Mesenchymal stem cell (in vitro differentiated cells and primary cell): ENCODE measurements at regions not wholly inside any gene's neighbourhood (a gene's known extent, or its start where the extent isn't known, plus 50 kb on each side); places are given as distances from the start of the nearest gene placed in this dataset.
A peak's percentile ranks its signal among the peaks of the same experiment; 100 is the strongest.
"Not testable (repeated sequence)": the region's sequence is repeated elsewhere in the genome, so short reads cannot be mapped to it uniquely, and the experiment has no call there.

ENCODE experiments used
- DNase-seq: peaks from one replicate; pipeline ENCODE4 v3.0.0-alpha.2; 2013
- H2AFZ ChIP-seq: one replicate; pipeline ENCODE4 v1.6.1; 2013; ENCODE audit warnings: low read depth, mild to moderate bottlenecking, control low read depth, inconsistent platforms, low read length, moderate library complexity
- H2AK5ac ChIP-seq: 2 replicates; pipeline ENCODE4 v1.6.1; 2013; ENCODE audit warnings: low read length, moderate library complexity, mild to moderate bottlenecking, inconsistent platforms; ENCODE audit not compliant: severe bottlenecking
- H2BK120ac ChIP-seq: one replicate; pipeline ENCODE4 v1.6.1; 2013; ENCODE audit warnings: low read depth, mild to moderate bottlenecking, inconsistent platforms, low read length, moderate library complexity
- H2BK12ac ChIP-seq, 2 experiments: one replicate each; pipeline ENCODE4 v1.6.1; 2013; ENCODE audit warnings: inconsistent platforms in 2 of 2, low read length in 2 of 2, mild to moderate bottlenecking in 2 of 2, moderate library complexity in 2 of 2, control low read depth in 1 of 2
- H2BK15ac ChIP-seq: one replicate; pipeline ENCODE4 v1.6.1; 2013; ENCODE audit warnings: mild to moderate bottlenecking, low read depth, inconsistent platforms; ENCODE audit not compliant: poor library complexity, severe bottlenecking
- H2BK5ac ChIP-seq: 2 replicates; pipeline ENCODE4 v1.6.1; 2013; ENCODE audit warnings: low read depth, mild to moderate bottlenecking, low read length, control low read depth, inconsistent platforms; ENCODE audit not compliant: poor library complexity, severe bottlenecking
- H3K14ac ChIP-seq, 2 experiments: one replicate each; pipeline ENCODE4 v1.6.1; 2013; ENCODE audit warnings: inconsistent platforms in 2 of 2, low read length in 2 of 2, control low read depth in 1 of 2, mild to moderate bottlenecking in 1 of 2, moderate library complexity in 1 of 2
- H3K18ac ChIP-seq, 2 experiments: one replicate each; pipeline ENCODE4 v1.6.1; 2013; ENCODE audit warnings: inconsistent platforms in 2 of 2, low read length in 2 of 2, control low read depth in 1 of 2, low read depth in 1 of 2, mild to moderate bottlenecking in 1 of 2
- H3K23ac ChIP-seq, 2 experiments: one replicate each; pipeline ENCODE4 v1.6.1; 2013; ENCODE audit warnings: inconsistent platforms in 2 of 2, low read length in 2 of 2, mild to moderate bottlenecking in 2 of 2, moderate library complexity in 2 of 2, control low read depth in 1 of 2
- H3K27ac ChIP-seq: 2 replicates; pipeline ENCODE4 v1.5.1; 2013; ENCODE audit warnings: mild to moderate bottlenecking, moderate library complexity, low read length, control low read depth, inconsistent platforms; ENCODE audit not compliant: poor library complexity, severe bottlenecking
- H3K27me3 ChIP-seq, 2 experiments: 2 replicates each; pipeline versions ENCODE4 v1.6.1 to v1.7.0; 2013; ENCODE audit warnings: low read length in 2 of 2, mild to moderate bottlenecking in 2 of 2, moderate library complexity in 2 of 2, control low read depth in 1 of 2, inconsistent platforms in 1 of 2; ENCODE audit not compliant: control insufficient read depth in 1 of 2, insufficient read depth in 1 of 2
- H3K36me3 ChIP-seq, 2 experiments: 2 replicates each; pipeline versions ENCODE4 v1.6.1 to v1.7.0; 2013; ENCODE audit warnings: low read length in 2 of 2, control low read depth in 1 of 2, inconsistent platforms in 1 of 2, low read depth in 1 of 2, mild to moderate bottlenecking in 1 of 2; ENCODE audit not compliant: insufficient read depth in 2 of 2, control insufficient read depth in 1 of 2
- H3K4ac ChIP-seq, 2 experiments: one replicate each; pipeline ENCODE4 v1.6.1; 2013; ENCODE audit warnings: inconsistent platforms in 2 of 2, low read length in 2 of 2, mild to moderate bottlenecking in 2 of 2, moderate library complexity in 2 of 2, control low read depth in 1 of 2, low read depth in 1 of 2
- H3K4me1 ChIP-seq: 2 replicates; pipeline ENCODE4 v1.6.1; 2013; ENCODE audit warnings: low read depth, low read length, control low read depth; ENCODE audit not compliant: control insufficient read depth, insufficient read depth
- H3K4me2 ChIP-seq: 2 replicates; pipeline ENCODE4 v1.6.1; 2013; ENCODE audit warnings: low read length, mild to moderate bottlenecking, inconsistent platforms; ENCODE audit not compliant: poor library complexity, severe bottlenecking
- H3K4me3 ChIP-seq, 2 experiments: 2 replicates each; pipeline versions ENCODE4 v1.5.1 to v1.7.0; 2013; ENCODE audit warnings: low read length in 2 of 2, mild to moderate bottlenecking in 2 of 2, control low read depth in 1 of 2, low read depth in 1 of 2; ENCODE audit not compliant: insufficient read depth in 1 of 2
- H3K79me1 ChIP-seq: replicated peaks from 2 replicates; pipeline ENCODE4 v1.6.1; 2013; ENCODE audit warnings: mild to moderate bottlenecking, control low read depth, low read length, inconsistent platforms; ENCODE audit not compliant: poor library complexity, severe bottlenecking
- H3K9ac ChIP-seq: 2 replicates; pipeline ENCODE4 v1.7.0; 2013; ENCODE audit warnings: mild to moderate bottlenecking, low read length, moderate library complexity
- H3K9me3 ChIP-seq: 2 replicates; pipeline ENCODE4 v1.7.0; 2013; ENCODE audit warnings: mild to moderate bottlenecking, low read length; ENCODE audit not compliant: control insufficient read depth
- H4K8ac ChIP-seq: one replicate; pipeline ENCODE4 v1.6.1; 2013; ENCODE audit warnings: inconsistent platforms, mild to moderate bottlenecking, low read length, moderate library complexity
- H4K91ac ChIP-seq: one replicate; pipeline ENCODE4 v1.6.1; 2013; ENCODE audit warnings: mild to moderate bottlenecking, low read length, inconsistent platforms
- WGBS: methylation state at CpG from one replicate; pipeline ENCODE4 v1.1.7; 2013; ENCODE audit warnings: mixed read lengths; 5-methylcytosine and 5-hydroxymethylcytosine counted together

GRCh38 chr16:59809488-59809887 is 1075.4 kb upstream of the GOT2 start:
- not testable (repeated sequence) for H3K18ac ChIP-seq, H3K4me3 ChIP-seq, H3K4ac ChIP-seq, H3K36me3 ChIP-seq, H3K27me3 ChIP-seq, H3K4me1 ChIP-seq, H3K9ac ChIP-seq, H2BK5ac ChIP-seq, H3K9me3 ChIP-seq, H3K79me1 ChIP-seq, H2AFZ ChIP-seq, H4K8ac ChIP-seq, DNase-seq, H3K27ac ChIP-seq, H2BK15ac ChIP-seq, H2BK120ac ChIP-seq, H2AK5ac ChIP-seq, H3K23ac ChIP-seq, H2BK12ac ChIP-seq, H3K14ac ChIP-seq, H3K4me2 ChIP-seq
- WGBS: 88% methylated on average over 11 of the region's 11 CpGs
- H4K91ac ChIP-seq: peak overlapping the region; percentile 50

DNA sequence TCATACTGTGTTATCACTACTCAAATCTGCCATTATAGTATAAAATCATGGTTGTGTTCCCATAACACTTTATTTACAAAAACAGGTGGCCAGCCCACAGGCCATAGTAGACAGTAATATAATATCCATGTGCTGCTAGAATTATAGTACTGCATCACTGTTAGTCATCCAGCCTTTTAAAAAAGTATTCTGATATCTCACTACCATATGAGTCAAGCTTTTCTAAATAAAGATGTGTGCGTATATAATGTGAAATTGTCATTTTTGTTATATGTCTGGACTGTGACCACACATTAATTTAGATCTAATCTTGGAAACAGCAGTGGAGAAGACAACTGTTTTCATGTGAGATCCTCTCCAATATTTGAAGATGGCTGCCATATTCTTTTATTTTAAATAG is 1049.1 kb upstream of the GOT2 start:
- Histone ChIP-seq H2BK5ac (no peak overlapping the region), H2AFZ (no peak overlapping the region), H4K91ac (no peak overlapping the region), H2AK5ac (no peak overlapping the region), H3K27me3 (no peaks in the 10 kb centered on the region), H3K4me2 (no peak overlapping the region), H3K4me1 (no peaks in the 10 kb centered on the region), H3K18ac (no peak overlapping the region), H4K8ac (no peak overlapping the region), H3K9ac (no peak overlapping the region), H2BK120ac (no peak overlapping the region), H3K79me1 (no peaks in the 10 kb centered on the region), H3K14ac (no peak overlapping the region), H2BK12ac (no peak overlapping the region), H3K4me3 (no peak overlapping the region), H3K27ac (no peak overlapping the region), H2BK15ac (no peak overlapping the region), H3K4ac (no peak overlapping the region), H3K23ac (no peak overlapping the region), H3K9me3 (peaks cover 10% of the 10 kb centered on the region), H3K36me3 (no peaks in the 10 kb centered on the region)
- WGBS: no CpG with 5 or more reads among the region's 1 CpG
- DNase-seq: no peak

DNA sequence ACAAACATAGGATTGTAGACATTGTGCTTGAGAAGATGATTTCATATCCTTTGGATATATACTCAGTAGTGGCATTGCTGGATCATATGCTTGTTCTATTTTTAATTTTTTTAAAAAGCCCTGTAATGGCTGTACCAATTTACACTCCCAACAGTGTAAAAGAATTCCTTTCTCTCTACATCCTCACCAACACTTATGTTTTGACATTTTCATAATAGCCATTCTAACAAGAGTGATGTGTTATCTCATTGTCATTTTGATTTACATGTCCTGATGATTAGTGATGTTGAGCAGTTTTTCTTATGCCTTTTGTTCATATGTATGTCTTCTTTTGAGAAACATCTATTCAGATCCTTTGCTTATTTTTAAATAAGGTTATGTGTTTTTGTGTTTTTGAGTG is 1039.2 kb upstream of the GOT2 start:
- no peak overlapping the region for H3K4me3 ChIP-seq
- H3K9me3 ChIP-seq: peaks cover 3% of the 10 kb centered on the region
- H2BK15ac ChIP-seq: no peak overlapping the region
- H3K4me1 ChIP-seq: no peaks in the 10 kb centered on the region
- no peak overlapping the region for H2AFZ ChIP-seq
- H3K4ac ChIP-seq: no peak overlapping the region
- H3K27me3 ChIP-seq: no peaks in the 10 kb centered on the region
- no peak overlapping the region for H3K23ac ChIP-seq
- H4K91ac ChIP-seq: no peak overlapping the region
- H4K8ac ChIP-seq: no peak overlapping the region
- H3K4me2 ChIP-seq: no peak overlapping the region
- H3K18ac ChIP-seq: no peak overlapping the region
- H3K14ac ChIP-seq: no peak overlapping the region
- H2BK120ac ChIP-seq: no peak overlapping the region
- no peak overlapping the region for H3K9ac ChIP-seq
- H2BK12ac ChIP-seq: no peak overlapping the region
- no peak for DNase-seq
- H3K79me1 ChIP-seq: no peaks in the 10 kb centered on the region
- no peaks in the 10 kb centered on the region for H3K36me3 ChIP-seq
- H2BK5ac ChIP-seq: no peak overlapping the region
- H3K27ac ChIP-seq: no peak overlapping the region
- no peak overlapping the region for H2AK5ac ChIP-seq

DNA sequence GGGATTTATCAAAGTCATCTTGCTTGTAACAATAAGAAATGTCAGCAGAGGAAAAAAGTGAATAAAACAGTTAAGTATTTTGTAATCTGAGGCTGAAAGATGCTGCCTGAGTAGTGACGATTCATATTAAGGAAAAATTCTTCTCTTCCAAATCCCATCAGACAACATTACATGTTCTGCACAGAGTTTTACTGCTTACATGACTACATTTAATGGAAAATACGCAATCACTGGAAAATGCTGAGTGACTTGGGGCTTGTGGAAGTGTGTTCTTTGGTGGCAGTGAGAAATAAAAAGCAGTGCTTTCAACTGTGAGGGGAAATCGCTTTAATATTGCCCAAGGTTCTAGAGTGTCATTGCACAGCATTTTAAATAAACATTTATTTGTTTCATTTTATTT is 1025.2 kb upstream of the GOT2 start:
- H2AK5ac ChIP-seq: no peak overlapping the region
- H3K36me3 ChIP-seq: no peaks in the 10 kb centered on the region
- H3K4ac ChIP-seq: no peak overlapping the region
- H2AFZ ChIP-seq: no peak overlapping the region
- DNase-seq: no peak
- H3K27ac ChIP-seq: no peak overlapping the region
- H3K4me2 ChIP-seq: no peak overlapping the region
- H3K9ac ChIP-seq: no peak overlapping the region
- H4K91ac ChIP-seq: no peak overlapping the region
- no peak overlapping the region for H3K14ac ChIP-seq
- H3K18ac ChIP-seq: no peak overlapping the region
- H2BK5ac ChIP-seq: no peak overlapping the region
- H2BK12ac ChIP-seq: no peak overlapping the region
- H3K23ac ChIP-seq: no peak overlapping the region
- no peaks in the 10 kb centered on the region for H3K9me3 ChIP-seq
- H3K4me3 ChIP-seq: no peak overlapping the region
- H2BK120ac ChIP-seq: no peak overlapping the region
- no peaks in the 10 kb centered on the region for H3K27me3 ChIP-seq
- no peak overlapping the region for H4K8ac ChIP-seq
- no peak overlapping the region for H2BK15ac ChIP-seq
- no peaks in the 10 kb centered on the region for H3K79me1 ChIP-seq
- H3K4me1 ChIP-seq: no peaks in the 10 kb centered on the region
- 71% methylated on average over 1 of the region's 3 CpGs for WGBS
